WI38 (cell line): ENCODE measurements at regions not wholly inside any gene's neighbourhood (a gene's known extent, or its start where the extent isn't known, plus 50 kb on each side); places are given as distances from the start of the nearest gene placed in this dataset.

ENCODE experiments used
- H3K4me3 ChIP-seq: 2 replicates; pipeline ENCODE4 v1.5.1; 2011; ENCODE audit warnings: low read depth, mild to moderate bottlenecking, control low read depth, low read length
- TF ChIP-seq, protein P1 (sequence below): IDR thresholded peaks from 2 replicates; pipeline ENCODE4 v1.5.1; 2012; ENCODE audit warnings: low read depth, mild to moderate bottlenecking, control low read depth, low read length

DNA sequence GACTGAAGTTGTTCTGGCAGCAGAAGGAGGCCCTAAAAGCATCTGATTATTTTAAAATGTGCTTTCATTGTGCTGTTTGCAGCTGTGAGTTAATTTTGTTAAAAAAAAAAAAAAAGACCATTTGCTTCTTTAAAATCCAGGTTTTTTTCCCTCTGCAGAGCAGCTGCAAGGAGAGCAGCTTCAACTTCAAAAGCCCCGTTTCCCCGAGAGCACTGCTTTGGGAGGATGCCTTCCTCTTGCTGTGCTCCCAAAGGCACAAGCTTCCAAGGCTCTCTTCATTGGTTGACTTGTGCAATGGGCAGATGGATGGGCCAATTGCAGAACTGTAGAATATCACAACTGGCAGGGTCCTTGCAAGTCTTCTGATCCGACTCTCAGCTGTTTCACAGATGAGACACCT, 459.2 kb upstream of the PKN2 start:
- TF ChIP-seq, protein P1, sequence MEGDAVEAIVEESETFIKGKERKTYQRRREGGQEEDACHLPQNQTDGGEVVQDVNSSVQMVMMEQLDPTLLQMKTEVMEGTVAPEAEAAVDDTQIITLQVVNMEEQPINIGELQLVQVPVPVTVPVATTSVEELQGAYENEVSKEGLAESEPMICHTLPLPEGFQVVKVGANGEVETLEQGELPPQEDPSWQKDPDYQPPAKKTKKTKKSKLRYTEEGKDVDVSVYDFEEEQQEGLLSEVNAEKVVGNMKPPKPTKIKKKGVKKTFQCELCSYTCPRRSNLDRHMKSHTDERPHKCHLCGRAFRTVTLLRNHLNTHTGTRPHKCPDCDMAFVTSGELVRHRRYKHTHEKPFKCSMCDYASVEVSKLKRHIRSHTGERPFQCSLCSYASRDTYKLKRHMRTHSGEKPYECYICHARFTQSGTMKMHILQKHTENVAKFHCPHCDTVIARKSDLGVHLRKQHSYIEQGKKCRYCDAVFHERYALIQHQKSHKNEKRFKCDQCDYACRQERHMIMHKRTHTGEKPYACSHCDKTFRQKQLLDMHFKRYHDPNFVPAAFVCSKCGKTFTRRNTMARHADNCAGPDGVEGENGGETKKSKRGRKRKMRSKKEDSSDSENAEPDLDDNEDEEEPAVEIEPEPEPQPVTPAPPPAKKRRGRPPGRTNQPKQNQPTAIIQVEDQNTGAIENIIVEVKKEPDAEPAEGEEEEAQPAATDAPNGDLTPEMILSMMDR = no peak
- no peak overlapping the region for H3K4me3 ChIP-seq

DNA sequence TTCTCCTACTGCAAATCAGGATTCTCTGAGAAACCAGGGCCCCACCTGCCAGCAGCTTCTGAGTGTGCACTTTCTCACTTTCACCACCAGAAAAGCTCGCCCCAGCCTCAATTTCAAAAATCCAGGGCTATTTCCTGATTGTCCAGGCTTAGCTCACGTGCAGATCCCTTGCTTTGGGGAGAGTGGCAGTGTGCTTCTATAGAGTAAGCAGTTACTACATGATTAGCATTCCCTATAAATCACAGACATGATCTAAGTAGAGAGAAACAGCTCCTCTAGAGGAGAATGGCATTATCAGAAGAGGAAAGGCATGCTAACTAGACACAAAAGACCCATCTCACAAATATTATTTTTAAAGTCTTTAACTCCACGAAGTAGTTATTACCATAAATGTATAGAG, 456.0 kb upstream of the PKN2 start:
- TF ChIP-seq, protein P1 = no peak
- H3K4me3 ChIP-seq = no peak overlapping the region

DNA sequence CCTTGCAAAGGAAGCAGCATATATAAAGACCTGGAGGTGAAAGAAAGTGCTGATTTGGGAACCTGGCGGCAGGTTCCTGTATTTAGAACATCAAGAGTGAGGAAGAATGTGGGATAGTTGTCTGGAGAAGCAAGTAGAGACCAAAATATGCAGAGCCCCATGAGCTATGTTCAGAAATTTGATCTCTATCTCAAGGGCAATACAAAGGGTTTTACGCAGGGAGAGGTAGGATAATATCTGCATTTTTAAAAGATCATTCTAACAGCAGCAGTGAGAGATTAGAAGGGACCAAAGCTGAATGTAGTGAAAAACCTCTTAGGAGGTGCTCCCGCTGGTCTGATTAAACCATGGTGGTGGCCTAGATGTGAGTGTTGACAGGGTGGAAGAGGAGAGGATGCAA, 453.9 kb upstream of the PKN2 start:
- TF ChIP-seq, protein P1 = no peak

DNA sequence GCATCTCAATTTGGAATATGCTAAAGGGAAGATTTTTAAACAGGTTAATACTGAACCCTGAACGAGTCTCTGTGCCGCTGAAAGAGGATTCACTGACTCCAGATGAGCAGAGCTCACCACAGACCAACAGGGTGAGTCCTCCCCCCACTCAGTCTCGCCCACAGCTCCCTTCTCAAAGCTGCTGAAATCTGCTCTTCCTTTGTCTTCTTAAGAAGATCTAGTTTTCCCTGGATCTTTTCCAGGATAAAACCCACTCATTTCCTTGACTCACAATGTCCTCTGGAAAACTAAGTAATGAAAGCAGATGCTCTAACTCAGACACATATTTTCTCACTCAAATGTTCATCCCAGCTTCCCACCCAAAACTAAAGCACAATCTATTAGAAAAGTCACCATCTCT, 447.0 kb upstream of the PKN2 start:
- TF ChIP-seq, protein P1 = no peak
- no peak overlapping the region for H3K4me3 ChIP-seq

More for the DNA sequence above, 453.9 kb upstream of the PKN2 start:
- no peak overlapping the region for H3K4me3 ChIP-seq

DNA sequence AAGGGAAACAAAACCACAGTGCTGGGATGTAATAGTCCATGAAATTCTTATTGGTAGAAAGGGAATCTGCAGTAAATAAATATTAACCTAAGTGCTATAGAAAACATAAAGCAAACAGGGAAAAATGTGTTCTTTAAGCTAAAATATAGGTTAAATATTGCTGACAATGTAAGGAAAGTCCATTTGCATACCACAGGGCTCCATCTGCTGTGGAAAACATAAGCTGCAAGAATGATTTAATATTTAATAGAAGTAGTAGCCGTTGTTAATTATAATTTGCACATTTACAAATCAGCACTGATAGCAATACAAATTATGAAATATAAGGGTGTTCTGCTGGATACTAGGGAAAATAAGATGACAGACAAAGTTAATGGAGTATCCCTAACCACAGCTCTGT, 444.9 kb upstream of the PKN2 start:
- TF ChIP-seq, protein P1 = no peak
- H3K4me3 ChIP-seq = no peak overlapping the region

DNA sequence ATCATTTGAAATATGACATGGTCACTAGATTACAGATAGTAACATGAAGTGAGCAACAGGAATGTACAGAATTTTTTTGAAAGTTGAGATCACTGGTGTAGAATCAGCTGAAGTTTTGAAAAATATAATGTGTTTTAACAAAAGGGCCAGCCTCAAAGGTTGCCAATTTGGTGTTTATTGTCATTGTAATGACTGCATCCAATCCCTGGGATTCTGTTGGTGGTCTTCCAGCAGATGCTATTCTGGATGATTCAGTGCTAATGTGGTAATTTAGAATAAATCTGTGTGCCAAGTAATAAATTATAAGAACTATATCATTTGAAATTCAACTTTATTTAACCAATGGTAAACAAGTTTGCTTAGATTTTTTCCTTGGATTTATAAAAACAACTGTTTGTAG, 436.4 kb upstream of the PKN2 start:
- no peak overlapping the region for H3K4me3 ChIP-seq
- TF ChIP-seq, protein P1 = no peak

DNA sequence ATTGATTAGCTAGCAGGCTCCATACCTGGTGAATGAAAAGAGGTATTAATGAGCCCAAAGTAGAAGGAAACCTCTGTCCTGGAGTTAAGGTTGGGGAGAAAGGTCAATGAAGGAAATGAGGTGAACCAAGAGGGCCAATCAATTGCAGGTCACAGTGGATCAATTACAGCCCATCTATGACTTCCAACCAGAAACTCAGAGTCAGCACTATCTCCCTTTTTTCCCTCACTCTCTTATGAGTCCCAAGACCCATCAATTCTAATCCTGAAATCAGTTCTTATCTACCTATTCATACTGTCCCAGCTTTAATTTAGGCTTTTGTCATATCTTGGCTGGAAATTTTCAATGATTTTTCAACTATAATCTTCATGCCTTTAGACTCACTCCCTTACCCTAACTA, 433.2 kb upstream of the PKN2 start:
- TF ChIP-seq, protein P1 = no peak
- no peak overlapping the region for H3K4me3 ChIP-seq

DNA sequence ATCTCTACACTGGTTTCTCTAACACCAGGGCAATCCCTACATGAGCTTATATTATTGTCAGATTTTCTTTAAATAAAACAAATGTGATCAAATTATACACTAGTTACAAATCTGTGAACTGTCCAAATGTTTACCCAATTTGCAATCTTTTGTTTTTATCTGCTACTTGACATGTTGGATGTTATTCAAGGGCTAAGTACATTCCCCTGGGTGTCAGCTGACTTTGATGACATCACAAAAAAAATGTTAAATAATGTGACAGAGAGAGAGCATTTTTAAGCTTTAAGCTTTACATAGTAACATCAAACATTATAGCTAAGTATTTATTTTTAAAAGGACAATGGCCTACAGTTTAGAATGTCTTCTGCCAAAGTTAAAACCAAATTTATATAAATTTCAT, 431.3 kb upstream of the PKN2 start:
- TF ChIP-seq, protein P1 = no peak
- no peak overlapping the region for H3K4me3 ChIP-seq
